Anterior cingulate cortex (tissue), 58 donors: ENCODE measurements at regions not wholly inside any gene's neighbourhood (a gene's known extent, or its start where the extent isn't known, plus 50 kb on each side); places are given as distances from the start of the nearest gene placed in this dataset.

ENCODE experiments used
- DNase-seq, 58 donors: peaks; one replicate each; lab custom pipeline; 2025; lab: John Stamatoyannopoulos, UW

DNA sequence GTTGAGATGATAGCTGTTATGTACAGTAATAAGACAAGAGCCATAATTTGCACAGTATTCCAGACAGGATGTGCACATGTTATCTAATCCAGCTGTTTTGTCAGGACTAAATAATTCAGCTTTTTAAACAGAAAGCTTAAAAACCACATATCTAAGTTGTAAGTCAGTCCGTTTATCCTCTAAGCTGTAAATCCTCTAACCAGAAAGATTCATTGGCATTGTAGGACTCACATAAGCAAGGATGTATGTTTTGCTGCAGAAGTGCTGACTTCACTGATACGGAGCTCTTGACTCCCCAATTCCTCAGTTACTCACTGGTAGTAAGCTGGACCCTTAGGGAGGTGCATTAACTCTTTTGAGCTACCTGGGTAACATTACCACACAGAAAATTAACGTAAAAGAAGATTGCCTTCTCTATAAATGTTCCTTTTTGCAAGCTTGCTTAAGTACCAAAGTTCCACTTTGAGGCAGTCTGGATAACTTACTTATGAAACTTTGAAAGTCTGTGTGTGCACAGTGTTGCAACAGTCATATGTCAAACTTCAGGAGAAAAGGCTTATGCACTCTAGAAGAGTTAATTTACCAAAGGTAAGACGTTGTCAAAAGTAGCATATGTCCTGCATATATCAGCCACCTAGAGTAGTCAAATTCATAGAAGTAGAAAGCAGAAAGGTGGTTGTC is 58.3 kb upstream of the MAGEB2 start:
- no peak for DNase-seq

DNA sequence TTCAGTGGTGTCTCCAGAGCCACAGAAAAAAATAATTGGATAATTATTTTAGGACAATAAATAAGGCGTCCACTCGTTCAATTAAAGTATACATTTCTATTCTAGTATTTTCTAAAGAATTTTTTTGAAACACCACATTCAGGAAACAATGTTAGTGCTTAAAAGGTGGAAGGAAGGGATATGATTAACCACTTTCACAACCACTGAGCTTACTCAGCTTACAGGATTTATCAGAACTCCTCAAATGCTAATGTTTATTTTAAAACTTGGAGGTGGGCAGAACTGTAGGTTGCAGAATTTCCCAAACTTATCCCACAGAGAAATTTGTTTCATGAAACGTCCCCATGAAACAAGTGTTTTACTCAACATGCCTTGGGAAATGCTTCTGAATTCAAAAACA is 54.3 kb upstream of the MAGEB2 start:
- no peak for DNase-seq
